GM12872 (cell line): ENCODE measurements at regions not wholly inside any gene's neighbourhood (a gene's known extent, or its start where the extent isn't known, plus 50 kb on each side); places are given as distances from the start of the nearest gene placed in this dataset.

Experiments
- CTCF ChIP-seq: IDR thresholded peaks from 3 replicates; pipeline ENCODE4 v1.5.1; 2011; ENCODE audit warnings: low read depth, mild to moderate bottlenecking, low read length, moderate library complexity; ENCODE audit not compliant: insufficient read depth

- TF ChIP-seq CTCF: no peak
Observed at GRCh38 chr9:80561526-80561925, 989.8 kb downstream of the TLE4 start.

DNA sequence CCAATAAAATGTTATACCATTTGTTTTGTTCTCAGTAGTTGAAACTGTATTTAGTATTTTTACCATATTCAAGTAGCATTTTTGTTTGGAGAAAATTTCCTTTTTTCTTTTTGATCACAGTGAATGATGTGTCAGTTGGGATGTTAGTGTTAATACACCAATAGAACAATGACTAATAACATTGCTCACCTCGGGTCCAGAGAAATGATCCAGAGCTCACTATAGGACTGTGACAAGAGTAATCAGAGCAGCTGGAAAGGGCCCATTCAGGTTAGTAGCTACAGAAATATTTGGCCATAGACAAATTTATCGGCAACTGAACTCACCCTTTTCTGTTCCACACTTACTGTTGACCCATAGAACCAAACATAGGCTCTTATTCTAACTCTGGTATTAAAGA, 989.2 kb downstream of the TLE4 start:
- TF ChIP-seq CTCF: no peak

DNA sequence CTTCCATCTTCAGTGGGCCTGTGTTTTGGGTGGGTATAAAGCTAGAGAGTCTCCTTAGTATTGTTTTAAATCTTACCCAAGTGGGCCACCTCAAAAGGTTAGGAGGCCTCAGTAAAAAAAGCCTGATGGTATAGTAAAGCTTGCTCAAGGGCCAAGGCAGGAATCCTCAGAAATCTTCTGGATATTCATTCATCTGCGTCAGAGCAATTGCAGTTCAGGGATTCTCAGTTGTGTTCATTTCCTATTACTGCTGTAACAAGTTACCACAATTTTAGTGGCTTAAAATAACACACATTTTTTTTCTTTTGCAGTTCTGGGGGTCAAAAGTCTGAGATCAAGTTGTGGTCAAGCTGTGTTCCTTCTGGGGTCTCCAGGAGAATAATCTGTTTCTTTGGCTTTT, 985.5 kb downstream of the TLE4 start:
- TF ChIP-seq CTCF: no peak

GRCh38 chr9:80556631-80557030, 984.9 kb downstream of the TLE4 start:
- TF ChIP-seq CTCF: no peak

GRCh38 chr9:80555782-80556325, 984.1 kb downstream of the TLE4 start:
- TF ChIP-seq CTCF: no peak

- TF ChIP-seq CTCF: no peak
Observed at GRCh38 chr9:80554856-80555255, 983.1 kb downstream of the TLE4 start.

DNA sequence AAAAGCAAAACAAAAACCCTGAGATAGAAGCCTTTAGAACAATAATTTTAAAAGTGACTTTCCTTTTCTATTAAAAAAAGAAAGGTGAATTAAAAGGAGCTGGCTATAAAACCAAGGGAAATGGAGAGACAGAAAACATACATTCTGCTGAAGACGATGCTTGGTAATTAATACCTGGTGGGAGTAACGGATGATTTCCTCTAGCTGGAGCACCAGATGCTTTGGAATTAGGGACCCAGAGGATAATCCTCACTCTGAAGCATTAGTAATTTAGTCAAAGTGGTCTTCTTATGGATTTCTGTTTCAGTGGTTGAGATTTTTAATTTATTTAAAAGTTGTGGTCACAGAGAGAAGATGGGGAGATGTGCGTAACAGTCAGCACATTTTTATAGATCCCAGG, 982.5 kb downstream of the TLE4 start:
- no peak for TF ChIP-seq CTCF

DNA sequence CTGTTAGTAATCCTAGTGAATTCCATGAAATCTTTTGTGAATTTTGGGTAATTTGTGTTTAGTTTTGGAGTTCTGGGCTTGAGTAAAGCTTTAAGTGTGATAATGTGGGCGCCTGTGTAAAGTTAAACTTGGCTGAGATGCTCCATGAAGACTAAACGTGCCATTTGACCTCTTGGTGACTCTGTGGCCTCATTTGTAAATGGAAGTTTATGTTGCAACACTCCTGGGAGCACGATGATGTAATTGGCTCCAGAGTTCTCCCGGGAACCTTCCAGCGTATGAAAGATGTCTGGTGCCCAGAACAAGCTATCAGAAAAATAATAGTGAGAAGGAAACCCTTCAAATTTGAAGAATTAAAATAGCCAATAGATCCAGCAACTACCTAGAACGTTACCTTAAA, 981.2 kb downstream of the TLE4 start:
- TF ChIP-seq CTCF: no peak
